ENCODE measurements at regions not wholly inside any gene's neighbourhood (a gene's known extent, or its start where the extent isn't known, plus 50 kb on each side); places are given as distances from the start of the nearest gene placed in this dataset.
"Not testable (repeated sequence)": the region's sequence is repeated elsewhere in the genome, so short reads cannot be mapped to it uniquely, and the experiment has no call there.

DNA sequence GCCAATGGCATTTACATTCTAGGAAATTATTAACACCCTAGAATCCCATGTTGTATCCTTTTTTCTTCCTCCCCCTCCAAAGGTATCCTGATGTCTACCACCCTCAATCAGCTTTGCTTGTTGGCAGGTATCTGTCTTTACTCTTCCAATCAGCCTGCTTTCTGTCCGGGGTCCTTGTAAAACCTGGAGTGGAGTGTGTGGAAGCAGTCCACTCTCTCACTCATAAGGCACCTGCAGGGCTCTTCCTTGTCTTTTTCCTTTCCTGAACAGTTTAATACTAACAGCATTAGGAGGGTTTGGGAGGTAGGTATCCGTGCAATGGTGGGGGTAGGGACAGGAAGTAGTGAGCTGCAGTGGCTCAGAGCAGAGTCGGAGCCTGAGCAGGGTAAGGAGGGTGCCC, 193.4 kb downstream of the BARX2 start:
- TF ChIP-seq, protein P1, sequence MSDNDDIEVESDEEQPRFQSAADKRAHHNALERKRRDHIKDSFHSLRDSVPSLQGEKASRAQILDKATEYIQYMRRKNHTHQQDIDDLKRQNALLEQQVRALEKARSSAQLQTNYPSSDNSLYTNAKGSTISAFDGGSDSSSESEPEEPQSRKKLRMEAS (IDR thresholded peaks at IDR 0.05; ENCODE audit: low read depth, low read length): no peak
- TF ChIP-seq, protein P2, sequence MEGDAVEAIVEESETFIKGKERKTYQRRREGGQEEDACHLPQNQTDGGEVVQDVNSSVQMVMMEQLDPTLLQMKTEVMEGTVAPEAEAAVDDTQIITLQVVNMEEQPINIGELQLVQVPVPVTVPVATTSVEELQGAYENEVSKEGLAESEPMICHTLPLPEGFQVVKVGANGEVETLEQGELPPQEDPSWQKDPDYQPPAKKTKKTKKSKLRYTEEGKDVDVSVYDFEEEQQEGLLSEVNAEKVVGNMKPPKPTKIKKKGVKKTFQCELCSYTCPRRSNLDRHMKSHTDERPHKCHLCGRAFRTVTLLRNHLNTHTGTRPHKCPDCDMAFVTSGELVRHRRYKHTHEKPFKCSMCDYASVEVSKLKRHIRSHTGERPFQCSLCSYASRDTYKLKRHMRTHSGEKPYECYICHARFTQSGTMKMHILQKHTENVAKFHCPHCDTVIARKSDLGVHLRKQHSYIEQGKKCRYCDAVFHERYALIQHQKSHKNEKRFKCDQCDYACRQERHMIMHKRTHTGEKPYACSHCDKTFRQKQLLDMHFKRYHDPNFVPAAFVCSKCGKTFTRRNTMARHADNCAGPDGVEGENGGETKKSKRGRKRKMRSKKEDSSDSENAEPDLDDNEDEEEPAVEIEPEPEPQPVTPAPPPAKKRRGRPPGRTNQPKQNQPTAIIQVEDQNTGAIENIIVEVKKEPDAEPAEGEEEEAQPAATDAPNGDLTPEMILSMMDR (IDR thresholded peaks at IDR 0.05; ENCODE audit: low read depth, low read length): no peak
- TF ChIP-seq MYC (IDR thresholded peaks at IDR 0.05; ENCODE audit: low read depth, low read length) (no peak), POLR2A (IDR thresholded peaks at IDR 0.05; ENCODE audit: extremely low read depth, insufficient read length) (no peak)
- DNase-seq (ENCODE audit: low read depth): no peak
- H3K4me3 ChIP-seq (ENCODE audit: low read depth, low read length): no peak overlapping the region

DNA sequence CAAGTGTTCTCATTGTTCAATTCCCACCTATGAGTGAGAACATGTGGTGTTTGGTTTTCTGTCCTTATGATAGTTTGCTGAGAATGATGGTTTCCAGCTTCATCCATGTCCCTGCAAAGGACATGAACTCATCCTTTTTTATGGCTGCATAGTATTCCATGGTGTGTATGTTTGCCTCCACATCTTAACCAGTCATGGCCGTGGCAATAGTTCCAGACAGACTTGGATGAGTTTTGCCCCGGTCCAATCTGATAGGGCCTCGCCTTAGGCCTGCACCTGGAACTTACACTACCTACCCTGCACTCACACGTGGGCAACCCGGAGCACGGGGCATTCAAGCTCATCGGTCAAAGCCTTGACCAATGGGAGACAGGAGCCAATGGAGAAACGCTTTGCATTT, 197.0 kb downstream of the BARX2 start:
- not testable (repeated sequence) for DNase-seq (ENCODE audit: low read depth)

DNA sequence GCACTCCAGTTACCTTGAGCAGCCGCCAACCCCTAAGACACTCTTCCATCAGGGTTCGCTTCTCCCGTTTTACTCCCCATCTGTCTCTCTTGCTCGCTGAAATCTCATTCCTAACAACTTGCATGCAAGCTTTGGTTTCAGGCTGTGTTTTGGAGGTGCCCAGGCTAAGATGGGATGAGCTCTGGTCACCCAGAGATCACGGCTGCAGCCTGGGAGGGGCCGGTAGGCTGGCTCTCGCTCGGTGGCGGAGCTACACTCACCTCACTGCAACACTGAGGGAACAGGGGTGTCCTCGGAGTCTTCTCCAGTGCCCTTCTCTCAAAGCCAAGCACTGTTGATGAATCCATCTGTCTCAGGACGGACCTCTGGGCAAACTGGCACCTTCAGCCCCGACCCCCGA, 197.5 kb downstream of the BARX2 start:
- no peak overlapping the region for H3K4me3 ChIP-seq (ENCODE audit: low read depth, low read length)
- TF ChIP-seq, protein P2 (IDR thresholded peaks at IDR 0.05; ENCODE audit: low read depth, low read length): no peak
- no peak for TF ChIP-seq POLR2A (IDR thresholded peaks at IDR 0.05; ENCODE audit: extremely low read depth, insufficient read length)
- TF ChIP-seq, protein P1 (IDR thresholded peaks at IDR 0.05; ENCODE audit: low read depth, low read length): no peak
- no peak for TF ChIP-seq MYC (IDR thresholded peaks at IDR 0.05; ENCODE audit: low read depth, low read length)
- DNase-seq (ENCODE audit: low read depth): no peak

More for the DNA sequence above, 197.0 kb downstream of the BARX2 start:
- H3K4me3 ChIP-seq (ENCODE audit: low read depth, low read length): not testable (repeated sequence)

DNA sequence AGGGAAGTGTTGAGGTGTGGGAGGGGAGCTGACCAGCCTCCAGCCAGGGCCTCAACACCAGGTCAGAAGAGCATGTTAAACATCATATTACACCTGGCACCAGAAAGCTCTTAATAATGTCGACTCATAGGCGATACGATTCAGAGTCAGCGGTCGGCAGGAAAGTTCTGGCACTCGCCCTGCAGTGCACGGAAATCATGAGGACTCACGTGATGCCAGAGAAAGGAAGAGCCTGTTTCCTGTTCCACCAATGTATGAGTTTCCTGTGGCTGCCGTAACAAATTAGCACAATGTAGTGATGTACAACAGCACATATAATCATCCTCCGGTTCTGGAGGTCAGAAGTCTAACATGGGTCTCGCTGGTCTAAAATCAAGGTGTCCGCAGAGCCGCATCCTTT, 198.8 kb downstream of the BARX2 start:
- TF ChIP-seq, protein P1 (IDR thresholded peaks at IDR 0.05; ENCODE audit: low read depth, low read length): no peak
- no peak for TF ChIP-seq MYC (IDR thresholded peaks at IDR 0.05; ENCODE audit: low read depth, low read length)
- TF ChIP-seq POLR2A (IDR thresholded peaks at IDR 0.05; ENCODE audit: extremely low read depth, insufficient read length): no peak
- TF ChIP-seq, protein P2 (IDR thresholded peaks at IDR 0.05; ENCODE audit: low read depth, low read length): no peak
- DNase-seq (ENCODE audit: low read depth): no peak
- H3K4me3 ChIP-seq (ENCODE audit: low read depth, low read length): no peak overlapping the region

DNA sequence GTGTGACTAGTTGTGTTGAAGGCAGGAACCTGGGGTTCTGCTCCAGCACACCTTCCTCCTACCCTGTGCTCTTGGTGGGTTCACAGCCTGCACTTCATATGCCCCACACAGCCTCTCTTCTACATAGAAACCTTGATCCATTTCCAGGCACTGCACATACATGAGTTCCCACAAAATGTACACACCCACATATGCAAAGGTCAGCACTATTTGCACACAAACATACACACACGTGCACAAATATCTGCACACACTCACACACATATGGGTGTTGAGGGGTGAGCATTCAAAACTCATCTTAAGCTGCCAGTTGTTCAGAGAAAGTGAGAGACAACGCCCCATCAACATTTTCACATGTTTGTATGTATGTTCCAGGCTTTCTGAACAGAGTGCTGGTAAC, 201.0 kb downstream of the BARX2 start:
- no peak for TF ChIP-seq MYC (IDR thresholded peaks at IDR 0.05; ENCODE audit: low read depth, low read length)
- TF ChIP-seq, protein P2 (IDR thresholded peaks at IDR 0.05; ENCODE audit: low read depth, low read length): no peak
- TF ChIP-seq, protein P1 (IDR thresholded peaks at IDR 0.05; ENCODE audit: low read depth, low read length): no peak
- TF ChIP-seq POLR2A (IDR thresholded peaks at IDR 0.05; ENCODE audit: extremely low read depth, insufficient read length): no peak
- DNase-seq (ENCODE audit: low read depth): no peak

DNA sequence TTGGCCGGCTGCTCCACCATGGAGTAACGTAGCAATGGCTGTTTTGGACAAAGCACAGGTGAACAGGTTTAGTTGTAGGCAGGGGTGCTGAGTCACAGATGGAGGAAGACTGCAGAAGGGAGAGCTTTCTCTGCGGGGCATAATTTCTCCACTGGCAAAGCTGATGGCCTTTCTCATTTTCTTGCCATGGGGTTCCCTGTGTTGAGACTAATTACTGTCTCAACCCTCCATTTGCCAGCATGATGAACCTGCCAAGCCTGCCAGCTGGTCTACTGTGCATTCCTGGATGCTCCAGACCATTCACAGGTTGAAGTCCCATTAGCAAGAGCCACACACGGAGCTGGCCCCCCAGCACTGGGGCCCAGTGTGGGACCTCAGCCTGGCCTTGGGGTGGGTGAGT, 202.4 kb downstream of the BARX2 start:
- TF ChIP-seq, protein P1 (IDR thresholded peaks at IDR 0.05; ENCODE audit: low read depth, low read length): no peak
- TF ChIP-seq MYC (IDR thresholded peaks at IDR 0.05; ENCODE audit: low read depth, low read length): no peak
- TF ChIP-seq, protein P2 (IDR thresholded peaks at IDR 0.05; ENCODE audit: low read depth, low read length): no peak
- TF ChIP-seq POLR2A (IDR thresholded peaks at IDR 0.05; ENCODE audit: extremely low read depth, insufficient read length): no peak
- H3K4me3 ChIP-seq (ENCODE audit: low read depth, low read length): no peak overlapping the region

More for the DNA sequence above, 201.0 kb downstream of the BARX2 start:
- H3K4me3 ChIP-seq (ENCODE audit: low read depth, low read length): no peak overlapping the region

More for the DNA sequence above, 202.4 kb downstream of the BARX2 start:
- DNase-seq (ENCODE audit: low read depth): no peak

All from NB4 (cell line).